RWPE2 (cell line): ENCODE measurements at regions not wholly inside any gene's neighbourhood (a gene's known extent, or its start where the extent isn't known, plus 50 kb on each side); places are given as distances from the start of the nearest gene placed in this dataset.

Experiments used
- ATAC-seq: fragments of 200-7000 bp; cut with Tn5 transposase; 3 replicates; pipeline ENCODE4 v1.9.1; 2021; ENCODE audit warnings: low read depth
- DNase-seq: peaks from one replicate; pipeline ENCODE4 v3.0.0-alpha.2; 2020; ENCODE audit warnings: low spot score
- H3K27ac ChIP-seq: fragments of 450-650 bp; 2 replicates; pipeline ENCODE4 v1.5.1; 2017; ENCODE audit warnings: mild to moderate bottlenecking; ENCODE audit not compliant: poor library complexity, severe bottlenecking
- H3K27me3 ChIP-seq: fragments of 250-450 bp; sonication (Bioruptor Pico); 2 replicates; pipeline ENCODE4 v1.5.1; 2021; ENCODE audit warnings: mild to moderate bottlenecking, moderate library complexity; ENCODE audit not compliant: insufficient read depth, poor library complexity, severe bottlenecking
- H3K36me3 ChIP-seq: fragments of 250-450 bp; sonication (Bioruptor Pico); 2 replicates; pipeline ENCODE4 v1.5.1; 2020; ENCODE audit warnings: low read depth, mild to moderate bottlenecking, moderate library complexity
- H3K4me1 ChIP-seq: fragments of 250-450 bp; sonication (Bioruptor Pico); 2 replicates; pipeline ENCODE4 v1.5.1; 2021; ENCODE audit warnings: mild to moderate bottlenecking, moderate library complexity; ENCODE audit not compliant: insufficient read depth, poor library complexity, severe bottlenecking
- H3K4me3 ChIP-seq: fragments of 250-450 bp; sonication (Bioruptor Pico); 2 replicates; pipeline ENCODE4 v1.5.1; 2021; ENCODE audit warnings: mild to moderate bottlenecking, moderate library complexity; ENCODE audit not compliant: severe bottlenecking
- H3K9me3 ChIP-seq: fragments of 250-450 bp; sonication (Bioruptor Pico); 2 replicates; pipeline ENCODE4 v1.5.1; 2021; ENCODE audit warnings: mild to moderate bottlenecking, moderate library complexity; ENCODE audit not compliant: severe bottlenecking
- TF ChIP-seq, protein P1 (sequence below): fragments of 450-650 bp; IDR thresholded peaks from one replicate; pipeline ENCODE4 v1.5.1; 2017; ENCODE audit warnings: mild to moderate bottlenecking, moderate library complexity; ENCODE audit not compliant: poor library complexity, severe bottlenecking

DNA sequence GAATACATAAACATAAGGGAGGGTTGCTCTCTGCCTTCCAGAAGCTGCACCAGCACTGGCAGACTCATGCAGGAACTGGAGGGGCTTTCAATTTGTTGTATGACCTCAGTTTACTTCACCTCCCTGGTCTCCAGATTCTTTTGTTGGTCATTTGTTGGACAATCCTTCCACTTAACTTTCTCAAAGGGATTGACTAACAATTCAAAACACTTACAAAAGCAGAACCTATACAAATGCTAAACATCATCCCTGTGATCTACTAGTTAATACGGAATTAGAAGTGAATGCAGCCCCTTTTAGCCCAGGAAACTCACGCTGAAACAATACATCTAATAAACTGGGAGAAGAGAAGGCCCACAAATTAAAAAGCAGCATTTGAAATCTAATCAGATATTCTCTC, 404.6 kb upstream of the BRINP1 start:
- Histone ChIP-seq H3K4me1 (no peaks in the 10 kb centered on the region), H3K4me3 (no peak overlapping the region), H3K27me3 (no peaks in the 10 kb centered on the region), H3K9me3 (no peaks in the 10 kb centered on the region), H3K36me3 (no peaks in the 10 kb centered on the region), H3K27ac (no peak overlapping the region)
- TF ChIP-seq, protein P1, sequence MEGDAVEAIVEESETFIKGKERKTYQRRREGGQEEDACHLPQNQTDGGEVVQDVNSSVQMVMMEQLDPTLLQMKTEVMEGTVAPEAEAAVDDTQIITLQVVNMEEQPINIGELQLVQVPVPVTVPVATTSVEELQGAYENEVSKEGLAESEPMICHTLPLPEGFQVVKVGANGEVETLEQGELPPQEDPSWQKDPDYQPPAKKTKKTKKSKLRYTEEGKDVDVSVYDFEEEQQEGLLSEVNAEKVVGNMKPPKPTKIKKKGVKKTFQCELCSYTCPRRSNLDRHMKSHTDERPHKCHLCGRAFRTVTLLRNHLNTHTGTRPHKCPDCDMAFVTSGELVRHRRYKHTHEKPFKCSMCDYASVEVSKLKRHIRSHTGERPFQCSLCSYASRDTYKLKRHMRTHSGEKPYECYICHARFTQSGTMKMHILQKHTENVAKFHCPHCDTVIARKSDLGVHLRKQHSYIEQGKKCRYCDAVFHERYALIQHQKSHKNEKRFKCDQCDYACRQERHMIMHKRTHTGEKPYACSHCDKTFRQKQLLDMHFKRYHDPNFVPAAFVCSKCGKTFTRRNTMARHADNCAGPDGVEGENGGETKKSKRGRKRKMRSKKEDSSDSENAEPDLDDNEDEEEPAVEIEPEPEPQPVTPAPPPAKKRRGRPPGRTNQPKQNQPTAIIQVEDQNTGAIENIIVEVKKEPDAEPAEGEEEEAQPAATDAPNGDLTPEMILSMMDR: no peak
- DNase-seq: no peak
- ATAC-seq: no peak

DNA sequence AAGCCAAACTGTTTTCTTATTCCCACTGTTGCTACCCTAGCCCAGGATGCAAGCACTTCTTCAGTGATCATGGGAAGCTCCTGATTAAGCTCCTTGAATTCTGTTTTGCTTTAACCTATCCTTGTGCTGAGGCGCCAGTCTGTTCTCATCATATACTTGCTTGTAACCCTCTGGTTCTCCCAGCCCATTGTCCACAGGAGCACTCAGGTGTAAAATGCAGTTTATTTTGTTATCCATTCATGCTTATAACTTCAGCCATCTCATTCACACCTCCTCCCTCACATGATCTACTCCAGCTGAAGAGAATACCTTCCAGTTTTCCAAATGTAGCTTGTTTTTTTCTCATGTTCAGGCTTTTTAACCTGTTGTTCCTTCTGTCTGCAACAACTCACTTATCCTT, 402.1 kb upstream of the BRINP1 start:
- Histone ChIP-seq H3K27me3 (no peaks in the 10 kb centered on the region), H3K36me3 (no peaks in the 10 kb centered on the region), H3K9me3 (no peaks in the 10 kb centered on the region), H3K27ac (no peak overlapping the region), H3K4me1 (no peaks in the 10 kb centered on the region), H3K4me3 (no peak overlapping the region)
- no peak for ATAC-seq
- TF ChIP-seq, protein P1: no peak
- DNase-seq: no peak

DNA sequence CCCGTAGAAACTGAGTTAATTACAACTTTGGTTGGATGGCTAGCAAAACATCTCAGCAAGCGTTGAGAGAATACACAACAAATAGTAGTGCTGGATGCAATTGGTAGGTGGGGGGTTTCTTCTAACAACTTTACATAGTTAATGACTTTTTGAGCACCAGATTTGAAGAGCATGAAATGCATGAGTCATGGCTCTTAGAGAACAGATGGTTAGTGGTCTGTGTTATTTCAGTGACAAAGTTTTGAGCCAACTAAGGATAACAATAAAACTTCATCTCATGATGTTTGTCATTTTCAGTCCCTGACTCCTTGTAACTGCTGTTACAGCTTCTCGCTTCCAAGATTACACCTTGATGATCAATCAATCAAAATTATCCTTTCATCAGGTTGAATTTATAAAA, 399.0 kb upstream of the BRINP1 start:
- Histone ChIP-seq H3K27ac (no peak overlapping the region), H3K27me3 (no peaks in the 10 kb centered on the region), H3K36me3 (no peaks in the 10 kb centered on the region), H3K9me3 (no peaks in the 10 kb centered on the region), H3K4me3 (no peak overlapping the region), H3K4me1 (no peaks in the 10 kb centered on the region)
- DNase-seq: no peak
- ATAC-seq: no peak
- TF ChIP-seq, protein P1: no peak

DNA sequence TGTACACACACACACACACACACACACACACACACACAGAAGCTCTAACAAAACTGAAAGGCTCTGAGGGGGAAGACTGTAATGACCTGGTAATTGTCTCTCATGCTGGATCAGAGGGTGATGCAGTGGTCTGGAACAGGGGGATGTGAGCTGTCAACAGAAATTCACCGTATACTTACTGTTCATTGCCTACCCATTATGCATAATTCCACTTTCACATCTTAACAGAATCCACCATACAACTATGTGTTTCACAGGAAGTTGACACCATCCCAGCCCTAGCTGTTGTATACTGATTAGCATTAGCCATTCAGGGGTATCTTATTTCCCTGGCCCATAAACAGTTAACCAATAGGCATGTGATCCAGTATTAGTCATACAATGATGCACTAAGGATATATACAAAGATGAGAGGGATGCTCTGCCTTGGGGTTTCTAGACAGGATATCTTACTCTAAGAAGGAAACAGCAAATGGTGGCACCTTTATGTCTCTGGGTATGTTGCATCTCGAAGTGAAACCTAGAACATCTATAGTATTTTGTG, 396.5 kb upstream of the BRINP1 start:
- Histone ChIP-seq H3K36me3 (no peaks in the 10 kb centered on the region), H3K4me3 (no peak overlapping the region), H3K27me3 (no peaks in the 10 kb centered on the region), H3K9me3 (no peaks in the 10 kb centered on the region), H3K4me1 (no peaks in the 10 kb centered on the region), H3K27ac (no peak overlapping the region)
- TF ChIP-seq, protein P1: no peak
- ATAC-seq (no peak), DNase-seq (no peak)

DNA sequence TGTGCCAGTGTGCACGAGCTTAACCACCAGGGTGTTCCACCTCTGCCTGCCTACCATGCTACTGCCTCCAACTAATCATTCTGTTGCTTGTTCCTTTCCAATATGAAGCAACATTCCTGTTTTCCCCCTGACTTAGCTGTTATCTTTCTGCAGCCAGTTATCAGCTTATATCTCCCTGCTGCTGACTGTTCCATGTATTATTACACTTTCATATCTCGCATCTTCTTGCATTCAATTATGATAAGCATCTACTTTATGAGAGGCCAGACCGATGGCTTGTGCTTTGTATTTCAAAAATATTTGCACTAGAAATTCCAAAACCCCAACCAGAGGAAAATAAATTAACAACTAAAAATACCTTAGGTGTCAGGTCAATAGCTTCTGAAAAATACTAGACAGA, 394.0 kb upstream of the BRINP1 start:
- TF ChIP-seq, protein P1: no peak
- Histone ChIP-seq H3K4me3 (no peak overlapping the region), H3K27ac (no peak overlapping the region), H3K36me3 (no peaks in the 10 kb centered on the region), H3K9me3 (no peaks in the 10 kb centered on the region), H3K27me3 (no peaks in the 10 kb centered on the region), H3K4me1 (no peaks in the 10 kb centered on the region)
- ATAC-seq: no peak
- DNase-seq: no peak
